Gastrocnemius medialis (tissue), 4 donors: ENCODE measurements at regions not wholly inside any gene's neighbourhood (a gene's known extent, or its start where the extent isn't known, plus 50 kb on each side); places are given as distances from the start of the nearest gene placed in this dataset.

ENCODE experiments used
- CTCF ChIP-seq, 5 experiments: fragments of 450-650 bp in 3 of 5; fragments of 200-600 bp in 2 of 5; sonication (generic) in 2 of 5; IDR thresholded peaks in 4 of 5; conservative IDR thresholded peaks in 1 of 5; 1 replicate in 4 of 5; 2 replicates in 1 of 5; pipeline ENCODE4 v1.5.1; 2016 to 2019; ENCODE audit warnings: antibody characterized with exemption in 5 of 5, mild to moderate bottlenecking in 3 of 5, moderate library complexity in 3 of 5
- POLR2A ChIP-seq, 2 donors: fragments of 450-650 bp; IDR thresholded peaks; one replicate each; pipeline ENCODE4 v1.6.1; 2017; ENCODE audit warnings: antibody characterized with exemption in 2 of 2, mild to moderate bottlenecking in 2 of 2, moderate library complexity in 2 of 2

GRCh38 chr6:156461647-156462046, 315.5 kb upstream of the ARID1B start:
- TF ChIP-seq CTCF (IDR thresholded peaks at IDR 0.05 in 4 of 5, conservative IDR thresholded peaks at IDR 0.05 in 1 of 5) (no peak), POLR2A (IDR thresholded peaks at IDR 0.05) (no peak)
